Mucosa of rectum (tissue), 2 donors: ENCODE measurements at regions not wholly inside any gene's neighbourhood (a gene's known extent, or its start where the extent isn't known, plus 50 kb on each side); places are given as distances from the start of the nearest gene placed in this dataset.

ENCODE experiments used
- H3K27ac ChIP-seq, 2 donors: one replicate each; pipeline ENCODE4 v1.7.0; 2013; ENCODE audit warnings: inconsistent platforms in 2 of 2, low read depth in 2 of 2, low read length in 2 of 2
- H3K27me3 ChIP-seq, 2 donors: one replicate each; pipeline ENCODE4 v1.7.0; 2013; ENCODE audit warnings: low read length in 2 of 2; ENCODE audit not compliant: control insufficient read depth in 2 of 2, insufficient read depth in 2 of 2
- H3K36me3 ChIP-seq, 2 donors: one replicate each; pipeline ENCODE4 v1.7.0; 2013; ENCODE audit warnings: low read length in 2 of 2; ENCODE audit not compliant: control insufficient read depth in 2 of 2, insufficient read depth in 2 of 2
- H3K4me1 ChIP-seq, 2 donors: one replicate each; pipeline ENCODE4 v1.7.0; 2013; ENCODE audit warnings: low read length in 2 of 2, mild to moderate bottlenecking in 1 of 2; ENCODE audit not compliant: control insufficient read depth in 2 of 2, insufficient read depth in 2 of 2
- H3K4me3 ChIP-seq, 2 donors: one replicate each; pipeline ENCODE4 v1.7.0; 2013; ENCODE audit warnings: low read length in 2 of 2
- H3K9ac ChIP-seq, 2 donors: one replicate each; pipeline ENCODE4 v1.7.0; 2013; ENCODE audit warnings: low read length in 2 of 2, low read depth in 1 of 2, mild to moderate bottlenecking in 1 of 2
- H3K9me3 ChIP-seq, 2 donors: one replicate each; pipeline ENCODE4 v1.7.0; 2013; ENCODE audit warnings: low read length in 2 of 2; ENCODE audit not compliant: control insufficient read depth in 2 of 2
- donor health status: healthy.
- donor health status: Normal muscosa, but diverticular disease.

DNA sequence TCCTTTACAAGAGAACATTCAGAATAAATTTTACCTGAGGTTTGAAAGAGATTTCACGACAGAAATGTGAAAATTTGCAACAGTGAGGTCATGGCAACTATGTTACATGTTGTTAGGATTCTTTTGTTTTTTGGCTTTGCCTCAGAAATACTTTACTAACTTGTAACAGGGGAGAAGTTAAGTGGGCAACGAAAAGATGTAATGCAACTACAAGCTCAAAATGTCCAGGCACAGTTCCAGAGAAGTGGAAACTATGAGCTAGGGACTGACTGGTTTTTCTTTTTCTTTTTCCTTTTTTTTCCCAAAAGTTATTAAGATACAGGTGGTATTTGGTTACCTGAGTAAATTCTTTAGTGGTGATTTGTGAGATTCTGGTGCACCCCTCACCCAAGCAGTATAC is 111.5 kb upstream of the PPP2R3A start:
- no peak overlapping the region for H3K27ac ChIP-seq
- H3K36me3 ChIP-seq, result no peaks in the 10 kb centered on the region
- no peak overlapping the region for H3K4me3 ChIP-seq
- H3K9ac ChIP-seq, result no peak overlapping the region
- H3K9me3 ChIP-seq, result peaks cover 0 to under 1% of the 10 kb centered on the region in 2 donors
- H3K4me1 ChIP-seq, result no peaks in the 10 kb centered on the region
- H3K27me3 ChIP-seq, result no peaks in the 10 kb centered on the region

DNA sequence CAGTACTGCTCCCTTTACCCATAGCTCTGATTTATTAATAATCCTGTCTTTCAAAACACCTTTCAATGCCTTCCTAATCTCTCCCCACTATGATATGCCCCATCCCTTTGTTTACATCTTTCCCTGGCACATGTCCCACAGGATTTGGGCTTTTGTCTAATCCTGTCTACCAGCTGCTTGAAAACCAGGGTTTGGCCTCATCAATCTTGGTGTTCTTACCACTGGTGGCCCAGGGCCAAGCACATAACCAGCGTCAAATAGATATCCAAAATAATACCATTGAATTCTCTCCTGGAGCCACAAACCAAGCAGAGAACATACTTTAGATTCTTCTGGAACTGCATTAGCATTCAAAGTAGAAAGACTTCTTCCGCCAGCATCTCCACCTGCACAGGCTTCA is 104.8 kb upstream of the PPP2R3A start:
- H3K4me3 ChIP-seq, result no peak overlapping the region
- no peaks in the 10 kb centered on the region for H3K9me3 ChIP-seq
- H3K9ac ChIP-seq, result no peak overlapping the region
- H3K4me1 ChIP-seq, result no peaks in the 10 kb centered on the region
- no peaks in the 10 kb centered on the region for H3K36me3 ChIP-seq
- H3K27me3 ChIP-seq, result no peaks in the 10 kb centered on the region
- no peak overlapping the region for H3K27ac ChIP-seq

DNA sequence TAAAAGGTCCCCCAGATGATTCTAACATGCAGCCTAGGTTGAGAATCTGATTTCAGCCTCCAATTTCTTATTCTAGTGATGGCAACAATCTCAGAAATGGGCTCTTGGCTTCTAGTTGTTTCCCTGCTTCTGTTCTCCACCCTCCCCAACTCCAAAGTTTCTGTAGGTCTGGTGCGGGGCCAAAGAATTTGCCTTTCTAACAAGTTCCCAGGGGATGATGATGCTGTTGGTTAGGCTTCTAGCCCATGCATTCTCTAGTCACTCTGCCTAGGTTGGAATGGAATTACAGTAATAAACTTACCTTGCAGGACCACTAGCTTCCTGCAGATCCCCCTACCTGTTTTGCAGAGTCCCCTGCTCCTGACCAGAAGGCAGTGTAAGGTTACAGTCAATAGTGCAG is 103.2 kb upstream of the PPP2R3A start:
- H3K4me3 ChIP-seq, result no peak overlapping the region
- no peaks in the 10 kb centered on the region for H3K36me3 ChIP-seq
- H3K4me1 ChIP-seq, result no peaks in the 10 kb centered on the region
- no peaks in the 10 kb centered on the region for H3K27me3 ChIP-seq
- H3K27ac ChIP-seq, result no peak overlapping the region
- no peak overlapping the region for H3K9ac ChIP-seq
- no peaks in the 10 kb centered on the region for H3K9me3 ChIP-seq

DNA sequence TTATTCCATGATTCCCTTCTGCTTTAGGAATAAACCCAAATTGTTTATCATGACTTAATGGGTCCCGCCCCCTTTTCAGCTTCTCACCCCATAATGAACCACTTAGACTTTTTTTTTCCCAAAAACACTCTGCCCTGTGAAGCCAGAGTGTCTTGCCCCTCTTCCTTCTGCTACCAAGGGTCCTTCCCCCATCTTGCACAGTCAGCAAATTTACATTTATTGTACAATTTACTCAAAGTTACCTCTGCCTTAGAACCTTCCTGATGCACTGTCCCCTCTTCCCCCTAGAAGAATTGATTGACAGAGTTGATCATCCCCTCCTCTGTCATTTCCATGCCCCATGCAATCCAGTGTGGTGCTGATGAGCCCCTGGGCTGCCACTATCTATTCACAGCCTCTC is 101.5 kb upstream of the PPP2R3A start:
- Histone ChIP-seq H3K27ac (no peak overlapping the region), H3K9ac (no peak overlapping the region), H3K4me3 (no peak overlapping the region), H3K9me3 (no peaks in the 10 kb centered on the region), H3K4me1 (no peaks in the 10 kb centered on the region), H3K27me3 (no peaks in the 10 kb centered on the region), H3K36me3 (no peaks in the 10 kb centered on the region)

DNA sequence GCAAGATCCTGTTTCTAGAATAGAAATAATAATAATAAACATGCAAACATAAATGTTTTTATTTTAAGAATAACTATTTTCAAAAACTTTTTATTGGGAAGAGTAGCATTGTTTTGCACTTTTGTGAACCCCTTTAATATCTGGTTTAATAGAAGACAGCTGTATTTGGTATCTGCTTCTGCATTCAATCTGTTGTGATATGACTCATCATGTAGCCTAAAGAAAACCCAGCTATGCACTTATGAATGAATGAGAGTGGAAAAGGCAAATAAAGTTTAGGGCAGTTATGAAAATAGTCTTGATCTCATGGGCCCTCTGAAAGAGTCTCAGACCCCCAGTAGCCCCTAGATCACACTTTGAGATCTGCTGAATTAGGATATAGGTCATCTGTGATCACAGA is 100.4 kb upstream of the PPP2R3A start:
- H3K4me1 ChIP-seq, result no peaks in the 10 kb centered on the region
- no peaks in the 10 kb centered on the region for H3K27me3 ChIP-seq
- no peaks in the 10 kb centered on the region for H3K36me3 ChIP-seq
- H3K9me3 ChIP-seq, result no peaks in the 10 kb centered on the region
- H3K9ac ChIP-seq, result no peak overlapping the region
- no peak overlapping the region for H3K4me3 ChIP-seq
- H3K27ac ChIP-seq, result no peak overlapping the region

DNA sequence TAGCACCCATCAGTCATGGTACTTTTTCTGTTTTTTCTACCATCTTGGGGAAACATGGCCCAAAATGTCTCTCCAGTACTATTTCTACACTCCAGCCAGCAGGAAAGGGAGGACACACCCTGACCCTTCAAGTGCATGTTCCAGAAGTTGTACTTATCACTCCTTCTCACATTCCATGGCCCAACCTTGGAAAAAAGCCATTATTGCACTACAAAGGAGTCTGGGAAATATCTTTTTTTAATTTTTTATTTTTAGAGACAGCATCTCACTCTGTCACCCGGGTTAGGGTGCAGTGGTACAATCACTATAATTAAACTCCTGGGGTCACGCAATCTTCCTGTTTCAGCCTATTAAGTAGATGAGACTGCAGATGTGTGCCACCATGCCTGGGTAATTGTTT is 100.0 kb upstream of the PPP2R3A start:
- no peaks in the 10 kb centered on the region for H3K9me3 ChIP-seq
- H3K27ac ChIP-seq, result no peak overlapping the region
- H3K27me3 ChIP-seq, result no peaks in the 10 kb centered on the region
- H3K9ac ChIP-seq, result no peak overlapping the region
- H3K4me3 ChIP-seq, result no peak overlapping the region
- no peaks in the 10 kb centered on the region for H3K4me1 ChIP-seq
- H3K36me3 ChIP-seq, result no peaks in the 10 kb centered on the region

DNA sequence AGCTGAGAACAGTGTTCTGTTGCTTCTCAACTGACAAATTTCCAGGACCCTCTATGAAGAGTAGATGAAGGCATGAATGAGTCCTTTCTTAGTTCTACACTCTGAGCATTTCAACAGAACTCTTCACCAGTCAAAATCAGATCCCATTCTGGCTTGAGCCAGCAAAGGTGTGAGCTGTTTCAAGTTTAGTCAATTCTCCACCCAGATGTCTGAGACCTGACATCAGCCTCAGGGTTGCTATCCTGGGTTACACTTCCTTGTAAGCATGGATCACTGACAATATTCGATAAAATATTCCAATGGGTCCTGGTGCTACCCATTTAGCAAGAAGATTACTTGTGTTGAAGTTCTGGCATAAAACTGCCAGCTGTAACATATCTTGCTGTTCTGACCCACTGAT is 97.6 kb upstream of the PPP2R3A start:
- H3K36me3 ChIP-seq, result no peaks in the 10 kb centered on the region
- H3K27me3 ChIP-seq, result no peaks in the 10 kb centered on the region
- no peaks in the 10 kb centered on the region for H3K4me1 ChIP-seq
- no peak overlapping the region for H3K9ac ChIP-seq
- no peak overlapping the region for H3K4me3 ChIP-seq
- H3K9me3 ChIP-seq, result no peaks in the 10 kb centered on the region
- no peak overlapping the region for H3K27ac ChIP-seq

DNA sequence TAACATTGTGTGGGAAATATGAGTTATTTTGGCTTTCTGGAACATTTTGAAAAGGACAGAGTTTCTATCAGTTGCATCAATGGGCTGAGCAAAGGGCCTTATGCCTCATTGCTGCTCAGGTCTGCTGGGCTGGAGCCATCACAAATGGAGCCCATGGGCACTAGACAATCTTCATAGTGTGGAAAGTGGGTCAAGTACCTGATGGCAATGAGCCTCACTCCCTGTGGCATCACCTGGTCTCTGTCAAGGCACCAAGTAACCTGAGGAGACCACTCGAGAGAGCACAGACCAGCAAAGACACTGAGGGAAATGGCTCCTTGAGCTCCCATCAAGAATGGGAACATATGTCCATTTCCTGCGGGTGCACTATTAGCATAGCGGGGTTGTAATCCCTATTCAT is 96.7 kb upstream of the PPP2R3A start:
- Histone ChIP-seq H3K36me3 (no peaks in the 10 kb centered on the region), H3K9me3 (no peaks in the 10 kb centered on the region), H3K4me3 (no peak overlapping the region), H3K27ac (no peak overlapping the region), H3K4me1 (no peaks in the 10 kb centered on the region), H3K27me3 (no peaks in the 10 kb centered on the region), H3K9ac (no peak overlapping the region)

DNA sequence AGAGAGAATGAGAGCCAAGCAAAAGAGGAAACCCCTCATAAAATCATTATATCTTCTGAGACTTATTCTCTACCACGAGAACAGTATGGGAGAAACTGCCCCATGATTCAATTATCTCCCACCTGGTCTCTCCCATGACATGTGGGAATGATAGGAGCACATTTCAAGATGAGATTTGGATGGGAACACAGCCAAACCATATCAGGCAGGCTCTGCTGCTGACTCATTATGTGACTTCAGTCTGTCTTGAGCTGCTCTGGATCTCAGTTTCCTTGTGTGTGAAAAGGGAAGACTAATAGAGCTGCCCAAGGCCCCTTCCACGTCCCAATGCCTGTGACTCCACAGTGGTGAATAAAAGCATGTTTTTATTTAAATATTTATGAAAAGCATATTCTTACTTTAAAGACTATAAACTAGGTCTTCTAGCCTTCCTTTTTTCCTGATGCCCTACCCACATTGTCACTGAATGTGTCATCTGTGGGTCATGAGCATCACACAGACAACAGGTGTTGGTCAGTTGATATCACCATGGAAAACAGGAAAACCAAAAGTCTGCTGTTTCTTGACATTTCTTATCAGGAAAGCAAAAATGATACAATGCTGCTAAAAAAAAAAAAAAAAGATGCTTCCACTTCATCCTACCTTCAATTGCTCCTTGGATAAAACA is 96.0 kb upstream of the PPP2R3A start:
- Histone ChIP-seq H3K4me3 (no peak overlapping the region), H3K9ac (no peak overlapping the region)

DNA sequence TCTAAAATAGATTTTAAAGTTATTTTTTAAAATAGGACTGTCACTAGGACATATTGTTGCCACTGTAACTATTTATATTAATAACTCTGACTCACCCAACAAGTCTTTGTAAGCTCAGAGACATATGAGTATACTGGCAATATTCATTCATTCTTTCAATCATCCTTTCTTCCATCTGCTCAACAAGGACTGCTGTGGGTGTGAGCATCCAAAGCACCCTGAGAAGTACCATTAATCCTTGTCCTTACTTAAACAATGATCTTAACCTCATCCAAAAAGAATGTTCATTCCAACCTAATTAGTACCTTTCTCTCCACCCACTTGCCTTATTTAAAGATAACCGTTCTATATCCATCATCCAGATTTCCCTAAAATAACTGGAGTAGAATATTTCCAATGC is 94.2 kb upstream of the PPP2R3A start:
- Histone ChIP-seq H3K27ac (no peak overlapping the region), H3K4me1 (no peaks in the 10 kb centered on the region), H3K9me3 (no peaks in the 10 kb centered on the region), H3K9ac (no peak overlapping the region), H3K4me3 (no peak overlapping the region), H3K36me3 (no peaks in the 10 kb centered on the region), H3K27me3 (no peaks in the 10 kb centered on the region)

More for the DNA sequence above, 96.0 kb upstream of the PPP2R3A start:
- Histone ChIP-seq H3K4me1 (no peaks in the 10 kb centered on the region), H3K9me3 (no peaks in the 10 kb centered on the region), H3K36me3 (no peaks in the 10 kb centered on the region), H3K27ac (no peak overlapping the region), H3K27me3 (no peaks in the 10 kb centered on the region)

DNA sequence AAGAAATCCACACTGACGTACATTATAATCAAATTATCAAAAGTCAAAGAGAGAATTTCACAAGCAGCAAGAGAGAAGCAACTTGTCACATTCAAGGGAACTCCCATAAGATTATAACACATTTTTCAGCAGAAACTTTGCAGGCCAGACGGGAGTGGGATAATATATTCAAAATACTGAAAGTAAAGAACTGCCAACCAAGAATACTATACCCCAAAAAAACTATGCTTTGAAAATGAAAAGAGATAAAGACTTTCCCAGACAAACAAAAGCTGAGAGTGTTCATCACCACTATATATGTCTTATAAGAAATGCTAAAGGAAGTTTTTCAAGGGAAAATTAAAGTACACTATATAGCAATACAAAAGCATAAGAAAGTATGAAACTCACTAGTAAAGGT is 91.5 kb upstream of the PPP2R3A start:
- H3K4me1 ChIP-seq, result no peaks in the 10 kb centered on the region
- H3K36me3 ChIP-seq, result no peaks in the 10 kb centered on the region
- H3K27ac ChIP-seq, result no peak overlapping the region
- no peaks in the 10 kb centered on the region for H3K27me3 ChIP-seq
- H3K4me3 ChIP-seq, result no peak overlapping the region
- no peak overlapping the region for H3K9ac ChIP-seq
- no peaks in the 10 kb centered on the region for H3K9me3 ChIP-seq
